ENCODE measurements at regions not wholly inside any gene's neighbourhood (a gene's known extent, or its start where the extent isn't known, plus 50 kb on each side); places are given as distances from the start of the nearest gene placed in this dataset.

GRCh38 chr16:22969567-22969966 lies 155.6 kb downstream of the HS3ST2 start:
- Histone ChIP-seq H4K20me1 (ENCODE audit: insufficient read depth, low read length) (no peaks in the 10 kb centered on the region), H3K27me3 (ENCODE audit: control insufficient read depth in 1 of 2, insufficient read depth in 2 of 2, low read length in 2 of 2) (peaks cover 0 to 4% of the 10 kb centered on the region in 2 experiments; a peak in 1 of 5 replicates), H3K4me2 (ENCODE audit: low read depth, low read length) (no peak overlapping the region), H3K79me2 (ENCODE audit: insufficient read depth, low read length) (no peaks in the 10 kb centered on the region), H3K9me3 (ENCODE audit: low read length) (no peaks in the 10 kb centered on the region), H3K4me1 (ENCODE audit: insufficient read depth, low read length) (no peaks in the 10 kb centered on the region), H3K4me3 (replicated peaks in 1 of 3; ENCODE audit: insufficient read depth in 1 of 3, low read depth in 2 of 3, low read length in 3 of 3) (no peak overlapping the region), H2AFZ (ENCODE audit: low read length) (no peak overlapping the region), H3K36me3 (replicated peaks in 1 of 2; ENCODE audit: control insufficient read depth in 1 of 2, insufficient read depth in 2 of 2, low read length in 2 of 2) (no peaks in the 10 kb centered on the region), H3K9ac (ENCODE audit: insufficient read depth, low read depth, low read length) (no peak overlapping the region), H3K27ac (ENCODE audit: extremely low read length, insufficient read depth, low read length) (no peak overlapping the region)
- no peak for ATAC-seq
- no TSS peak for BruUV-seq (replicated peaks)
- in situ Hi-C loops (cut with HindIII; ENCODE audit: extremely low pct_ligation_motif_present, low pct_unique_long_range_greater_than_20kb) = no loop called here
- intact Hi-C loops (cut with micrococcal nuclease; ENCODE audit: unreplicated experiment) = no loop called here
- no peak for TF ChIP-seq ZMYM3 (CRISPR knock-in tag; IDR thresholded peaks at IDR 0.05)
- TF ChIP-seq ZNF337 (CRISPR knock-in tag; IDR thresholded peaks at IDR 0.05; ENCODE audit: borderline replicate concordance, low read depth) = no peak
- no peak for DNase-seq (ENCODE audit: low spot score)
- ChIA-PET CTCF (ENCODE audit: low intra/inter-chr PET ratio, low total read pairs) (no interaction called here), POLR2A (no interaction called here)
- no peak for FAIRE-seq
- 19% methylated on average over 3 of the region's 3 CpGs for WGBS (ENCODE audit: low lambda C conversion rate)

GRCh38 chr16:22968931-22969330 lies 155.0 kb downstream of the HS3ST2 start:
- H3K9ac ChIP-seq (ENCODE audit: insufficient read depth, low read depth, low read length) = no peak overlapping the region
- no peaks in the 10 kb centered on the region for H3K36me3 ChIP-seq (replicated peaks in 1 of 2; ENCODE audit: control insufficient read depth in 1 of 2, insufficient read depth in 2 of 2, low read length in 2 of 2)
- ChIA-PET POLR2A (no interaction called here), CTCF (ENCODE audit: low intra/inter-chr PET ratio, low total read pairs) (no interaction called here)
- 2% methylated on average over 2 of the region's 3 CpGs for WGBS (ENCODE audit: low lambda C conversion rate)
- no peak overlapping the region for H3K4me2 ChIP-seq (ENCODE audit: low read depth, low read length)
- no peaks in the 10 kb centered on the region for H3K9me3 ChIP-seq (ENCODE audit: low read length)
- peaks cover 0 to 4% of the 10 kb centered on the region in 2 experiments; a peak in 1 of 5 replicates for H3K27me3 ChIP-seq (ENCODE audit: control insufficient read depth in 1 of 2, insufficient read depth in 2 of 2, low read length in 2 of 2)
- in situ Hi-C loops (cut with HindIII; ENCODE audit: extremely low pct_ligation_motif_present, low pct_unique_long_range_greater_than_20kb) = no loop called here
- FAIRE-seq = no peak
- no TSS peak for BruUV-seq (replicated peaks)
- no peak overlapping the region for H3K4me3 ChIP-seq (replicated peaks in 1 of 3; ENCODE audit: insufficient read depth in 1 of 3, low read depth in 2 of 3, low read length in 3 of 3)
- H2AFZ ChIP-seq (ENCODE audit: low read length) = no peak overlapping the region
- no peaks in the 10 kb centered on the region for H3K4me1 ChIP-seq (ENCODE audit: insufficient read depth, low read length)
- intact Hi-C loops (cut with micrococcal nuclease; ENCODE audit: unreplicated experiment) = no loop called here
- H3K27ac ChIP-seq (ENCODE audit: extremely low read length, insufficient read depth, low read length) = no peak overlapping the region
- H4K20me1 ChIP-seq (ENCODE audit: insufficient read depth, low read length) = no peaks in the 10 kb centered on the region
- no peak for DNase-seq (ENCODE audit: low spot score)
- ATAC-seq = no peak
- no peaks in the 10 kb centered on the region for H3K79me2 ChIP-seq (ENCODE audit: insufficient read depth, low read length)
- TF ChIP-seq ZNF138 (CRISPR knock-in tag; IDR thresholded peaks at IDR 0.05; ENCODE audit: low read depth) = no peak
- TF ChIP-seq HNRNPLL (IDR thresholded peaks at IDR 0.05; ENCODE audit: low read depth, low read length, poor library complexity, severe bottlenecking) = no peak
- TF ChIP-seq, protein P1, sequence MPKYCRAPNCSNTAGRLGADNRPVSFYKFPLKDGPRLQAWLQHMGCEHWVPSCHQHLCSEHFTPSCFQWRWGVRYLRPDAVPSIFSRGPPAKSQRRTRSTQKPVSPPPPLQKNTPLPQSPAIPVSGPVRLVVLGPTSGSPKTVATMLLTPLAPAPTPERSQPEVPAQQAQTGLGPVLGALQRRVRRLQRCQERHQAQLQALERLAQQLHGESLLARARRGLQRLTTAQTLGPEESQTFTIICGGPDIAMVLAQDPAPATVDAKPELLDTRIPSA (CRISPR knock-in tag; IDR thresholded peaks at IDR 0.05; ENCODE audit: borderline replicate concordance) = no peak
- TF ChIP-seq ZSCAN20 (CRISPR knock-in tag; IDR thresholded peaks at IDR 0.05; ENCODE audit: borderline replicate concordance) = no peak
- TF ChIP-seq ZFP1 (CRISPR knock-in tag; IDR thresholded peaks at IDR 0.05) = no peak
- TF ChIP-seq ZNF337 (CRISPR knock-in tag; IDR thresholded peaks at IDR 0.05; ENCODE audit: borderline replicate concordance, low read depth) = no peak
- no peak for TF ChIP-seq ZNF44 (CRISPR knock-in tag; IDR thresholded peaks at IDR 0.05)
- no peak for TF ChIP-seq PHF20 (CRISPR knock-in tag; IDR thresholded peaks at IDR 0.05)
- TF ChIP-seq, protein P2, sequence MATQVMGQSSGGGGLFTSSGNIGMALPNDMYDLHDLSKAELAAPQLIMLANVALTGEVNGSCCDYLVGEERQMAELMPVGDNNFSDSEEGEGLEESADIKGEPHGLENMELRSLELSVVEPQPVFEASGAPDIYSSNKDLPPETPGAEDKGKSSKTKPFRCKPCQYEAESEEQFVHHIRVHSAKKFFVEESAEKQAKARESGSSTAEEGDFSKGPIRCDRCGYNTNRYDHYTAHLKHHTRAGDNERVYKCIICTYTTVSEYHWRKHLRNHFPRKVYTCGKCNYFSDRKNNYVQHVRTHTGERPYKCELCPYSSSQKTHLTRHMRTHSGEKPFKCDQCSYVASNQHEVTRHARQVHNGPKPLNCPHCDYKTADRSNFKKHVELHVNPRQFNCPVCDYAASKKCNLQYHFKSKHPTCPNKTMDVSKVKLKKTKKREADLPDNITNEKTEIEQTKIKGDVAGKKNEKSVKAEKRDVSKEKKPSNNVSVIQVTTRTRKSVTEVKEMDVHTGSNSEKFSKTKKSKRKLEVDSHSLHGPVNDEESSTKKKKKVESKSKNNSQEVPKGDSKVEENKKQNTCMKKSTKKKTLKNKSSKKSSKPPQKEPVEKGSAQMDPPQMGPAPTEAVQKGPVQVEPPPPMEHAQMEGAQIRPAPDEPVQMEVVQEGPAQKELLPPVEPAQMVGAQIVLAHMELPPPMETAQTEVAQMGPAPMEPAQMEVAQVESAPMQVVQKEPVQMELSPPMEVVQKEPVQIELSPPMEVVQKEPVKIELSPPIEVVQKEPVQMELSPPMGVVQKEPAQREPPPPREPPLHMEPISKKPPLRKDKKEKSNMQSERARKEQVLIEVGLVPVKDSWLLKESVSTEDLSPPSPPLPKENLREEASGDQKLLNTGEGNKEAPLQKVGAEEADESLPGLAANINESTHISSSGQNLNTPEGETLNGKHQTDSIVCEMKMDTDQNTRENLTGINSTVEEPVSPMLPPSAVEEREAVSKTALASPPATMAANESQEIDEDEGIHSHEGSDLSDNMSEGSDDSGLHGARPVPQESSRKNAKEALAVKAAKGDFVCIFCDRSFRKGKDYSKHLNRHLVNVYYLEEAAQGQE (IDR thresholded peaks at IDR 0.05; ENCODE audit: borderline replicate concordance in 1 of 2, low read depth in 1 of 2, low read length in 2 of 2) = no peak
- no peak for TF ChIP-seq RAD51 (IDR thresholded peaks at IDR 0.05; ENCODE audit: borderline replicate concordance)
- TF ChIP-seq, protein P3, sequence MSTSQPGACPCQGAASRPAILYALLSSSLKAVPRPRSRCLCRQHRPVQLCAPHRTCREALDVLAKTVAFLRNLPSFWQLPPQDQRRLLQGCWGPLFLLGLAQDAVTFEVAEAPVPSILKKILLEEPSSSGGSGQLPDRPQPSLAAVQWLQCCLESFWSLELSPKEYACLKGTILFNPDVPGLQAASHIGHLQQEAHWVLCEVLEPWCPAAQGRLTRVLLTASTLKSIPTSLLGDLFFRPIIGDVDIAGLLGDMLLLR (CRISPR knock-in tag; IDR thresholded peaks at IDR 0.05) = no peak
- TF ChIP-seq ZNF761 (CRISPR knock-in tag; conservative IDR thresholded peaks at IDR 0.05) = no peak
- no peak for TF ChIP-seq ZNF652 (CRISPR knock-in tag; IDR thresholded peaks at IDR 0.05; ENCODE audit: borderline replicate concordance, low read depth)
- TF ChIP-seq SIX1 (CRISPR knock-in tag; IDR thresholded peaks at IDR 0.05; ENCODE audit: borderline replicate concordance) = no peak
